ENCODE measurements at regions not wholly inside any gene's neighbourhood (a gene's known extent, or its start where the extent isn't known, plus 50 kb on each side); places are given as distances from the start of the nearest gene placed in this dataset.
"Not testable (repeated sequence)": the region's sequence is repeated elsewhere in the genome, so short reads cannot be mapped to it uniquely, and the experiment has no call there.

DNA sequence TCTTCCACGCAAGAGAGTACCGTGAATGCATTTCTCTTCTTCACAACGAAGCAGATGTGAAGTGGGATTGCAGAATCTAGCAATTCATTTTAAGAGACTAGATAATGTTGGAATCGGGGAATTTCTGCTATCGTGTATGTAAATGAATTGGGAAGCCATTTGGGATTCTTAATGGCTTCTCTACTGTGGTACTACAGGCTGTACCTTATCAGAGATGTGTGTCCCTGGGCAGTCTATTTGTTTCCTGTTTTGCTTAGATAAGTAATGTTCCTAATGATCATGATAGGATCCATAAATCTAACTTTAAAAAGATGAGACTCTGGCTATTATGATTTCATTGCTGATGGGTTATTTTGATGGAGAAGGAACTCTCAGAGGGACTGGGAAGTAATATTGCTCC, 320.6 kb downstream of the REEP3 start:
- Mint-ChIP-seq H3K4me3 (ENCODE audit: low read depth, unreplicated experiment) (no peak overlapping the region), H3K36me3 (ENCODE audit: insufficient read depth, unreplicated experiment) (no peaks in the 10 kb centered on the region), H3K27me3 (ENCODE audit: unreplicated experiment) (peaks cover 76% of the 10 kb centered on the region), H3K27ac (ENCODE audit: unreplicated experiment) (no peak overlapping the region), H3K4me1 (ENCODE audit: low read depth, unreplicated experiment) (no peaks in the 10 kb centered on the region), H3K9me3 (ENCODE audit: low read depth, unreplicated experiment) (no peaks in the 10 kb centered on the region)
- no peak for DNase-seq
- CTCF ChIA-PET, result no interaction called here
- TF ChIP-seq, protein P1, sequence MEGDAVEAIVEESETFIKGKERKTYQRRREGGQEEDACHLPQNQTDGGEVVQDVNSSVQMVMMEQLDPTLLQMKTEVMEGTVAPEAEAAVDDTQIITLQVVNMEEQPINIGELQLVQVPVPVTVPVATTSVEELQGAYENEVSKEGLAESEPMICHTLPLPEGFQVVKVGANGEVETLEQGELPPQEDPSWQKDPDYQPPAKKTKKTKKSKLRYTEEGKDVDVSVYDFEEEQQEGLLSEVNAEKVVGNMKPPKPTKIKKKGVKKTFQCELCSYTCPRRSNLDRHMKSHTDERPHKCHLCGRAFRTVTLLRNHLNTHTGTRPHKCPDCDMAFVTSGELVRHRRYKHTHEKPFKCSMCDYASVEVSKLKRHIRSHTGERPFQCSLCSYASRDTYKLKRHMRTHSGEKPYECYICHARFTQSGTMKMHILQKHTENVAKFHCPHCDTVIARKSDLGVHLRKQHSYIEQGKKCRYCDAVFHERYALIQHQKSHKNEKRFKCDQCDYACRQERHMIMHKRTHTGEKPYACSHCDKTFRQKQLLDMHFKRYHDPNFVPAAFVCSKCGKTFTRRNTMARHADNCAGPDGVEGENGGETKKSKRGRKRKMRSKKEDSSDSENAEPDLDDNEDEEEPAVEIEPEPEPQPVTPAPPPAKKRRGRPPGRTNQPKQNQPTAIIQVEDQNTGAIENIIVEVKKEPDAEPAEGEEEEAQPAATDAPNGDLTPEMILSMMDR (IDR thresholded peaks at IDR 0.05; ENCODE audit: unreplicated experiment), result no peak
- BruUV-seq (replicated peaks), result no TSS peak
- intact Hi-C loops (cut with micrococcal nuclease; ENCODE audit: unreplicated experiment), result no loop called here

DNA sequence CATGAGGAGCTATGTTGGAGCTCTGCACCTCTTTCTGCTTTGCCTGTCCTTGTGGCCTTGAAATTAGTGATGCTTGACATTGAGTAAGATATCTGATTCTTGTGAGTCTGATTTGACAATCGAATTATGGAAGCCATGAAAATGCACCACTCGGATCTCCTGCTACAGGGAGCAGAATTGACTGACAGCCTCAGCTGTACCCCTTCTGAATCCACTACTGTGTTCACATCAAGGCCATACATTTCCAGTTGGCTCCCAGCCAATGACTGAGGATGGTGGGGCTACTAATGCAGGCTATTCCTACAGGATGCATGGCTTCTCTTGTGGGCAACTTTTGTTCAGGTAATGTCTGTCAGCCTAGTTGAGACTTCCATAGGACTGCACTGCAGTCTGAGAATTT, 321.9 kb downstream of the REEP3 start:
- H3K9me3 Mint-ChIP-seq (ENCODE audit: low read depth, unreplicated experiment), result peaks cover 4% of the 10 kb centered on the region
- CTCF ChIA-PET, result no interaction called here
- intact Hi-C loops (cut with micrococcal nuclease; ENCODE audit: unreplicated experiment), result no loop called here
- TF ChIP-seq, protein P1 (IDR thresholded peaks at IDR 0.05; ENCODE audit: unreplicated experiment), result no peak
- no peaks in the 10 kb centered on the region for H3K4me1 Mint-ChIP-seq (ENCODE audit: low read depth, unreplicated experiment)
- H3K36me3 Mint-ChIP-seq (ENCODE audit: insufficient read depth, unreplicated experiment), result no peaks in the 10 kb centered on the region
- no peak overlapping the region for H3K4me3 Mint-ChIP-seq (ENCODE audit: low read depth, unreplicated experiment)
- H3K27me3 Mint-ChIP-seq (ENCODE audit: unreplicated experiment), result peaks cover 85% of the 10 kb centered on the region
- no TSS peak for BruUV-seq (replicated peaks)
- H3K27ac Mint-ChIP-seq (ENCODE audit: unreplicated experiment), result no peak overlapping the region
- DNase-seq, result no peak

DNA sequence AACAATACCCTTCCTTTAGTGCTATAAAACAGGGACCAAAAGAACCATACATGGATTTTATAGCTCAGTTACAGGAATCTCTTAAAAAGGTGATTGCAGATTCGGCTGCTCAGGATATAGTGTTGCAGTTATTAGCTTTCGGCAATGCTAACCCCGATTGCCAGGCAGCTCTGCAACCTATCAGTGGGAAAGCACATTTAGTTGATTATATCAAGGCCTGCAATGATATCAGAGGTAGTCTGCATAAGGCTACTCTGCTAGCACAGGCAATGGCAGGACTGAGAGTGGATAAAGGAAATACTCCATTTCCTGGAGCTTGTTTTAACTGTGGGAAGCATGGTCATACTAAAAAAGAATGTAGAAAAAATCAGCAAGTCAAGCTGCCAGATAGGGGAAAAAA, 327.7 kb downstream of the REEP3 start:
- H3K27ac Mint-ChIP-seq (ENCODE audit: unreplicated experiment); H3K4me3 Mint-ChIP-seq (ENCODE audit: low read depth, unreplicated experiment); CTCF ChIA-PET; DNase-seq; H3K36me3 Mint-ChIP-seq (ENCODE audit: insufficient read depth, unreplicated experiment); BruUV-seq (replicated peaks); H3K9me3 Mint-ChIP-seq (ENCODE audit: low read depth, unreplicated experiment); intact Hi-C loops (cut with micrococcal nuclease; ENCODE audit: unreplicated experiment); H3K4me1 Mint-ChIP-seq (ENCODE audit: low read depth, unreplicated experiment): not testable (repeated sequence)
- H3K27me3 Mint-ChIP-seq (ENCODE audit: unreplicated experiment), result peaks cover 57% of the 10 kb centered on the region

DNA sequence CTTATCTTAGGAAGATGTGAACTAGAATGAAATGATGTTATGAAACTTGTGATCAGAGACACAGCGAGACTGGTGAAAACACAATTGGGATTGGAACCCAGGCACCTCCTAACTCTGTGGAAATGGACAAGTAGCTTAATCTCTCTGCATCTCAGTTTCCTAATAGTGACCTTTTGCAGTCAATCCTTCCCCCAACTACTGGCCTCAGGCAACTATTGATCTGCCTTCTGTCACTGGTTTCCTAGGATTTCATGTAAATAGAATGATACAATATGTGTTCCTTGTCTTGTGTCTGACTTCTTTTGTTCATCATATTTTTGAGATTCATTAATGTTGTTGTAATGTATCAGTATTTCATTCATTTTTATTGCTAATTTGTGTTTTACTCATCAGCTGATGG, 341.7 kb downstream of the REEP3 start:
- CTCF ChIA-PET, result no interaction called here
- TF ChIP-seq, protein P1 (IDR thresholded peaks at IDR 0.05; ENCODE audit: unreplicated experiment), result no peak
- BruUV-seq (replicated peaks), result no TSS peak
- peaks cover 22% of the 10 kb centered on the region for H3K4me1 Mint-ChIP-seq (ENCODE audit: low read depth, unreplicated experiment)
- intact Hi-C loops (cut with micrococcal nuclease; ENCODE audit: unreplicated experiment), result no loop called here
- H3K9me3 Mint-ChIP-seq (ENCODE audit: low read depth, unreplicated experiment), result peaks cover 2% of the 10 kb centered on the region
- DNase-seq, result no peak
- H3K36me3 Mint-ChIP-seq (ENCODE audit: insufficient read depth, unreplicated experiment), result peaks cover 6% of the 10 kb centered on the region
- H3K27me3 Mint-ChIP-seq (ENCODE audit: unreplicated experiment), result peaks cover 68% of the 10 kb centered on the region
- no peak overlapping the region for H3K27ac Mint-ChIP-seq (ENCODE audit: unreplicated experiment)
- H3K4me3 Mint-ChIP-seq (ENCODE audit: low read depth, unreplicated experiment), result no peak overlapping the region

DNA sequence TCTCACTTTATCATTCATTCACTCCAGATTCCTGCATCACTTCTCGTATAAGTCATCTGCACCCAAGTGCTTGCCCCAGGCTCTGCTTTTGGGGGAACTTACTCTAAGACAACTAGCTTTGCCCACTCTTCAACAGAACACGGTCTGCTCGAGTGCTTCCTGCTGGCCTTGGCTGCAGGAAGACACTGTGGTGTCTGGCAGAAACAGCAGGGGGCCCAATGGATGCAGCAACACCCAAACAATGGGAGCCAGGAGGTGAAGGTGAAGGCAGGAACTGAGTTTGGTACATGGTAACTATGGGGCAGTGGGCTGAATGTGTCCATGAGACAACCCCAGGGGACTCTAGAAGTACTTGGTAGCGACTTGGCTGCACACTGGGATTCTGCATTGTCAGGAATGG, 344.0 kb downstream of the REEP3 start:
- peaks cover 6% of the 10 kb centered on the region for H3K36me3 Mint-ChIP-seq (ENCODE audit: insufficient read depth, unreplicated experiment)
- H3K27ac Mint-ChIP-seq (ENCODE audit: unreplicated experiment), result no peak overlapping the region
- BruUV-seq (replicated peaks), result no TSS peak
- no peaks in the 10 kb centered on the region for H3K9me3 Mint-ChIP-seq (ENCODE audit: low read depth, unreplicated experiment)
- peaks cover 63% of the 10 kb centered on the region for H3K27me3 Mint-ChIP-seq (ENCODE audit: unreplicated experiment)
- CTCF ChIA-PET, result interaction anchor here (1.6 kb wide), 1 partner anchor 112 kb away, joined by 10 read pairs; no protein-coding TSS in a partner anchor
- TF ChIP-seq, protein P1 (IDR thresholded peaks at IDR 0.05; ENCODE audit: unreplicated experiment), result peak; percentile 19
- no peak for DNase-seq
- peaks cover 22% of the 10 kb centered on the region for H3K4me1 Mint-ChIP-seq (ENCODE audit: low read depth, unreplicated experiment)
- H3K4me3 Mint-ChIP-seq (ENCODE audit: low read depth, unreplicated experiment), result no peak overlapping the region
- intact Hi-C loops (cut with micrococcal nuclease; ENCODE audit: unreplicated experiment), result loop anchor here (5.0 kb wide), 1 partner anchor 167 kb away; no protein-coding TSS in a partner anchor
